GM19372 (cell line): ENCODE measurements at regions not wholly inside any gene's neighbourhood (a gene's known extent, or its start where the extent isn't known, plus 50 kb on each side); places are given as distances from the start of the nearest gene placed in this dataset.

Source experiments
- ATAC-seq: cut with Tn5 transposase; IDR thresholded peaks from one replicate; pipeline ENCODE4 v1.9.1; 2021; ENCODE audit warnings: mild to moderate bottlenecking, low read depth, moderate library complexity; ENCODE audit not compliant: unreplicated experiment

- no peak for ATAC-seq
These were observed 565.7 kb downstream of the METTL15 start for GRCh38 chr11:28673691-28674432.

GRCh38 chr11:28671274-28671673, 563.1 kb downstream of the METTL15 start:
- no peak for ATAC-seq

GRCh38 chr11:28666632-28667031, 558.4 kb downstream of the METTL15 start:
- ATAC-seq: no peak

GRCh38 chr11:28659716-28660348, 551.6 kb downstream of the METTL15 start:
- ATAC-seq: no peak

- no peak for ATAC-seq
These were observed 549.3 kb downstream of the METTL15 start for GRCh38 chr11:28657378-28658030.

GRCh38 chr11:28654191-28654590, 546.0 kb downstream of the METTL15 start:
- ATAC-seq: no peak

GRCh38 chr11:28649922-28650321, 541.7 kb downstream of the METTL15 start:
- no peak for ATAC-seq

GRCh38 chr11:28636566-28636965, 528.4 kb downstream of the METTL15 start:
- no peak for ATAC-seq

- no peak for ATAC-seq
These were observed 527.8 kb downstream of the METTL15 start for GRCh38 chr11:28636033-28636432.

GRCh38 chr11:28632338-28632737, 524.1 kb downstream of the METTL15 start:
- ATAC-seq: no peak

- no peak for ATAC-seq
These were observed 523.0 kb downstream of the METTL15 start for GRCh38 chr11:28631148-28631547.

GRCh38 chr11:28629235-28629634, 521.0 kb downstream of the METTL15 start:
- ATAC-seq: no peak

GRCh38 chr11:28628412-28628811, 520.2 kb downstream of the METTL15 start:
- no peak for ATAC-seq

GRCh38 chr11:28627690-28628255, 519.6 kb downstream of the METTL15 start:
- no peak for ATAC-seq

GRCh38 chr11:28625532-28625931, 517.3 kb downstream of the METTL15 start:
- ATAC-seq: no peak

- no peak for ATAC-seq
These were observed 513.6 kb downstream of the METTL15 start for GRCh38 chr11:28621753-28622152.

GRCh38 chr11:28619846-28620540, 511.8 kb downstream of the METTL15 start:
- no peak for ATAC-seq

GRCh38 chr11:28618416-28618815, 510.2 kb downstream of the METTL15 start:
- no peak for ATAC-seq

GRCh38 chr11:28616160-28616965, 508.2 kb downstream of the METTL15 start:
- no peak for ATAC-seq

- ATAC-seq: no peak
These were observed 507.4 kb downstream of the METTL15 start for GRCh38 chr11:28615542-28615941.
